ENCODE measurements at regions not wholly inside any gene's neighbourhood (a gene's known extent, or its start where the extent isn't known, plus 50 kb on each side); places are given as distances from the start of the nearest gene placed in this dataset.

DNA sequence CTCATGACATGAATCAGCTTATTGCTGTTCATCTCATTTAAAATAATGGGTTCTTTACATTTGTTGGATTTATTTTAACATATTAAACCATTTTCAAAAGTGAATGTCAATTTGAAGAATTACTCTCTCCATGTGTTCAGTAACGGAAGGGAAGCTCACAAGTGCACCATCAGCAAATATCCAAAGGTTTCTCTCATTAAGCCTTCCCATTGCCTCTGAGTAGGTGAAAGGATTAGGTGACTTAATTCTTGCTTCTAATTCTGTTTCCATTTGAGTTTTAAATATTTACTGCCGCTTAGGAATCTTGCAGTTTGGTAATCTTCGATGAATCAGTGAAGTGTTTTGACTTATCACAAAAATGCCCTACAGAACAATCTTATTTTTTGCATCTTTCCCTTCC lies 145.1 kb upstream of the NYAP2 start:
- no peak for ATAC-seq
- TF ChIP-seq TOX (CRISPR knock-in tag; IDR thresholded peaks at IDR 0.05; ENCODE audit: borderline replicate concordance), result no peak
- TF ChIP-seq ZC3H10 (CRISPR knock-in tag; IDR thresholded peaks at IDR 0.05), result no peak

DNA sequence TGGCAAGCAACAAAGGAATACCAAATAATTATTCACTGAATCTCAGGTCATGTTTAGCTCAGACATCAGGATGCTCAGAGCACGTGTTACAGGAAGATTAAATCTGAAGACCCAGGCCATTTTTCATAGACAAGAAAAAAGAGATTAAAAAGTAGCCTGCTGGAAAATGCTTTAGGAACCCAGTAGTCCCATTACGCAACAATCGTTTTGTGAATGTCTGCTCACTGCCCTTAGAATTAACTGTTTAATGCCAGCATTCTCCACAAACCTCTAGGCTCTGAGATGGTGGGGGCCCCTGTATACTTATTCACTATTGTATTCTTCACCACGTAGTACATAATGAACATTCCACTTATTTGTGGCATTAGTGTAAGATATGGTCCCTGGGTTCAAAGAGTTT lies 154.6 kb upstream of the NYAP2 start:
- no peak for ATAC-seq
- TF ChIP-seq, protein P1, sequence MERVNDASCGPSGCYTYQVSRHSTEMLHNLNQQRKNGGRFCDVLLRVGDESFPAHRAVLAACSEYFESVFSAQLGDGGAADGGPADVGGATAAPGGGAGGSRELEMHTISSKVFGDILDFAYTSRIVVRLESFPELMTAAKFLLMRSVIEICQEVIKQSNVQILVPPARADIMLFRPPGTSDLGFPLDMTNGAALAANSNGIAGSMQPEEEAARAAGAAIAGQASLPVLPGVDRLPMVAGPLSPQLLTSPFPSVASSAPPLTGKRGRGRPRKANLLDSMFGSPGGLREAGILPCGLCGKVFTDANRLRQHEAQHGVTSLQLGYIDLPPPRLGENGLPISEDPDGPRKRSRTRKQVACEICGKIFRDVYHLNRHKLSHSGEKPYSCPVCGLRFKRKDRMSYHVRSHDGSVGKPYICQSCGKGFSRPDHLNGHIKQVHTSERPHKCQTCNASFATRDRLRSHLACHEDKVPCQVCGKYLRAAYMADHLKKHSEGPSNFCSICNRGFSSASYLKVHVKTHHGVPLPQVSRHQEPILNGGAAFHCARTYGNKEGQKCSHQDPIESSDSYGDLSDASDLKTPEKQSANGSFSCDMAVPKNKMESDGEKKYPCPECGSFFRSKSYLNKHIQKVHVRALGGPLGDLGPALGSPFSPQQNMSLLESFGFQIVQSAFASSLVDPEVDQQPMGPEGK (CRISPR knock-in tag; IDR thresholded peaks at IDR 0.05; ENCODE audit: borderline replicate concordance), result no peak
- no peak for TF ChIP-seq ZFP3 (CRISPR knock-in tag; IDR thresholded peaks at IDR 0.05)
- no peak for TF ChIP-seq ZFP30 (CRISPR knock-in tag; IDR thresholded peaks at IDR 0.05)
- no peak for TF ChIP-seq ZNF8 (CRISPR knock-in tag; IDR thresholded peaks at IDR 0.05)
- TF ChIP-seq ZNF565 (CRISPR knock-in tag; conservative IDR thresholded peaks at IDR 0.05; ENCODE audit: low read depth), result no peak
- no peak for TF ChIP-seq SNAI2 (CRISPR knock-in tag; IDR thresholded peaks at IDR 0.05)
- TF ChIP-seq TOX (CRISPR knock-in tag; IDR thresholded peaks at IDR 0.05; ENCODE audit: borderline replicate concordance), result no peak
- no peak for TF ChIP-seq BACH2 (CRISPR knock-in tag; IDR thresholded peaks at IDR 0.05; ENCODE audit: borderline replicate concordance)
- TF ChIP-seq ISL1 (CRISPR knock-in tag; IDR thresholded peaks at IDR 0.05), result no peak

GRCh38 chr2:225236769-225237323 lies 162.7 kb upstream of the NYAP2 start:
- TF ChIP-seq TCF4 (CRISPR knock-in tag; IDR thresholded peaks at IDR 0.05; ENCODE audit: borderline replicate concordance) (no peak), TSHZ2 (CRISPR knock-in tag; IDR thresholded peaks at IDR 0.05) (no peak), ZNF8 (CRISPR knock-in tag; IDR thresholded peaks at IDR 0.05) (no peak), ZC3H10 (CRISPR knock-in tag; IDR thresholded peaks at IDR 0.05) (no peak), ZFP3 (CRISPR knock-in tag; IDR thresholded peaks at IDR 0.05) (no peak), RARB (CRISPR knock-in tag; IDR thresholded peaks at IDR 0.05) (no peak), POU6F1 (CRISPR knock-in tag; IDR thresholded peaks at IDR 0.05; ENCODE audit: borderline replicate concordance, low read depth) (no peak), ESRRG (CRISPR knock-in tag; IDR thresholded peaks at IDR 0.05) (no peak), GLIS3 (CRISPR knock-in tag; IDR thresholded peaks at IDR 0.05) (no peak), CREB5 (CRISPR knock-in tag; IDR thresholded peaks at IDR 0.05; ENCODE audit: low read depth) (no peak), CSRNP3 (CRISPR knock-in tag; IDR thresholded peaks at IDR 0.05) (no peak)

DNA sequence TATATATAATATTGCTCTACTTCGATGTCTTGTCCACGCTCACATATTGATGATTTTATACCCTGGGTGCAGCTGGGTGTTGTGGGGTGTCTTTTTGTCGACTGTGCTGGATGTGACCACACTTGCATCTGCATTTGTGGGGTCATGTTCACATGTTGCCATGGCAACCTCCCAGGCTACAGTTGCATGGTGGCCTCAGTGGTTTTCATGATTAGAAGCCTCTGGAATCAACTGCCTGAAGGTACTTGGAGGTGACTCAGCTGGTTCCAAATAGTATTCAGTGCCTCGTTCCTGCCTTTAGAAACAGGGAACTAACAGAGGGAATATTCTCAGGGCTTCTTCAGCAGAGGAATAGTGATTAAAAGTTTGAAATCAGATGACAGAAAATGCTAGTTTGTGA lies 166.3 kb upstream of the NYAP2 start:
- ATAC-seq, result no peak
- TF ChIP-seq CSRNP3 (CRISPR knock-in tag; IDR thresholded peaks at IDR 0.05) (no peak), OSR1 (CRISPR knock-in tag; IDR thresholded peaks at IDR 0.05) (no peak), ZNF565 (CRISPR knock-in tag; conservative IDR thresholded peaks at IDR 0.05; ENCODE audit: low read depth) (no peak)

More at GRCh38 chr2:225236769-225237323, 162.7 kb upstream of the NYAP2 start:
- no peak for ATAC-seq
